Liver (tissue), 8 donors: ENCODE measurements at regions not wholly inside any gene's neighbourhood (a gene's known extent, or its start where the extent isn't known, plus 50 kb on each side); places are given as distances from the start of the nearest gene placed in this dataset.

Source experiments
- DNase-seq: peaks from one replicate; pipeline ENCODE4 v3.0.0-alpha.2; 2017; ENCODE audit warnings: low spot score
- H3K27ac ChIP-seq, 2 donors: one replicate each; pipeline ENCODE4 v1.7.0; 2013; ENCODE audit warnings: inconsistent platforms in 2 of 2, low read length in 2 of 2, control low read depth in 1 of 2, low read depth in 1 of 2, mild to moderate bottlenecking in 1 of 2
- H3K27me3 ChIP-seq, 4 donors: one replicate each; pipeline versions ENCODE4 v1.6.1 to v1.7.0; 2013; ENCODE audit warnings: low read length in 3 of 4, inconsistent platforms in 1 of 4, mild to moderate bottlenecking in 1 of 4, moderate library complexity in 1 of 4; ENCODE audit not compliant: control insufficient read depth in 4 of 4, insufficient read depth in 4 of 4
- H3K36me3 ChIP-seq, 4 donors: one replicate each; pipeline versions ENCODE4 v1.6.1 to v1.7.0; 2013; ENCODE audit warnings: low read length in 3 of 4, mild to moderate bottlenecking in 3 of 4, low read depth in 1 of 4, moderate library complexity in 1 of 4; ENCODE audit not compliant: control insufficient read depth in 4 of 4, insufficient read depth in 3 of 4
- H3K4me1 ChIP-seq, 4 donors: one replicate each; pipeline versions ENCODE4 v1.6.1 to v1.7.0; 2013; ENCODE audit warnings: low read length in 3 of 4, mild to moderate bottlenecking in 3 of 4, moderate library complexity in 1 of 4; ENCODE audit not compliant: control insufficient read depth in 4 of 4, insufficient read depth in 4 of 4
- H3K4me3 ChIP-seq, 3 donors: one replicate each; pipeline versions ENCODE4 v1.6.1 to v1.7.0; 2013; ENCODE audit warnings: low read length in 3 of 3, control low read depth in 1 of 3, low read depth in 1 of 3, mild to moderate bottlenecking in 1 of 3
- H3K9ac ChIP-seq, 2 donors: one replicate each; pipeline ENCODE4 v1.7.0; 2013; ENCODE audit warnings: low read length in 2 of 2, mild to moderate bottlenecking in 2 of 2, moderate library complexity in 2 of 2, control low read depth in 1 of 2, low read depth in 1 of 2
- H3K9me3 ChIP-seq, 4 donors: one replicate each; pipeline versions ENCODE4 v1.6.1 to v1.7.0; 2013; ENCODE audit warnings: low read length in 3 of 4; ENCODE audit not compliant: control insufficient read depth in 4 of 4
- ATF3 ChIP-seq: IDR thresholded peaks from 2 replicates; pipeline ENCODE4 v1.6.1; 2016; ENCODE audit warnings: antibody characterized with exemption
- CTCF ChIP-seq: fragments of 150-350 bp; IDR thresholded peaks from 2 replicates; pipeline ENCODE4 v1.5.1; 2017; ENCODE audit warnings: improper control_type of control experiment, low read depth, low read length; ENCODE audit not compliant: missing input control
- EGR1 ChIP-seq, 2 donors: IDR thresholded peaks; 2 replicates each; pipeline ENCODE4 v1.6.1; 2016 to 2018; ENCODE audit warnings: antibody characterized with exemption in 2 of 2, low read depth in 2 of 2
- FOXA1 ChIP-seq: IDR thresholded peaks from 2 replicates; pipeline ENCODE4 v1.6.1; 2016; ENCODE audit warnings: antibody characterized with exemption
- GABPA ChIP-seq, 2 donors: IDR thresholded peaks in 1 of 2; conservative IDR thresholded peaks in 1 of 2; 2 replicates each; pipeline ENCODE4 v1.6.1; 2016; ENCODE audit warnings: antibody characterized with exemption in 2 of 2, mild to moderate bottlenecking in 1 of 2, moderate library complexity in 1 of 2
- HNF4A ChIP-seq, 2 donors: conservative IDR thresholded peaks; 2 replicates each; pipeline ENCODE4 v1.6.1; 2016; ENCODE audit warnings: antibody characterized with exemption in 2 of 2, mild to moderate bottlenecking in 2 of 2
- JUND ChIP-seq, 2 donors: IDR thresholded peaks; 2 replicates each; pipeline ENCODE4 v1.6.1; 2016; ENCODE audit warnings: antibody characterized with exemption in 2 of 2
- MAX ChIP-seq: IDR thresholded peaks from 2 replicates; pipeline ENCODE4 v1.6.1; 2016; ENCODE audit warnings: antibody characterized with exemption
- NR2F2 ChIP-seq: IDR thresholded peaks from 2 replicates; pipeline ENCODE4 v1.6.1; 2016; ENCODE audit warnings: antibody characterized with exemption
- RAD21 ChIP-seq, 2 donors: IDR thresholded peaks; 2 replicates each; pipeline ENCODE4 v1.6.1; 2016; ENCODE audit warnings: antibody characterized with exemption in 2 of 2, mild to moderate bottlenecking in 2 of 2
- REST ChIP-seq: IDR thresholded peaks from 2 replicates; pipeline ENCODE4 v1.6.1; 2016; ENCODE audit warnings: antibody characterized with exemption, mild to moderate bottlenecking
- RXRA ChIP-seq, 2 donors: IDR thresholded peaks; 2 replicates each; pipeline ENCODE4 v1.6.1; 2017 to 2018; ENCODE audit warnings: antibody characterized with exemption in 2 of 2, mild to moderate bottlenecking in 1 of 2
- SP1 ChIP-seq: IDR thresholded peaks from 2 replicates; pipeline ENCODE4 v1.6.1; 2018; ENCODE audit warnings: antibody characterized with exemption, mild to moderate bottlenecking
- TAF1 ChIP-seq: conservative IDR thresholded peaks from 2 replicates; pipeline ENCODE4 v1.6.1; 2016; ENCODE audit warnings: antibody characterized with exemption, mild to moderate bottlenecking
- YY1 ChIP-seq: IDR thresholded peaks from 2 replicates; pipeline ENCODE4 v1.6.1; 2016; ENCODE audit warnings: antibody characterized with exemption, mild to moderate bottlenecking
- ZBTB33 ChIP-seq: IDR thresholded peaks from 2 replicates; pipeline ENCODE4 v1.6.1; 2016; ENCODE audit warnings: antibody characterized with exemption
- WGBS: extraction: QIAGEN DNeasy Blood & Tissue Kit; methylation state at CpG from one replicate; pipeline ENCODE4 v1.1.7; 2013; 5-methylcytosine and 5-hydroxymethylcytosine counted together
- donor health status: healthy.
- donor health status: healthy.
- donor health status: healthy.
- donor health status: healthy.
- donor health status: healthy.

GRCh38 chr10:62681211-62681940 lies 123.1 kb upstream of the ADO start:
- WGBS, result 45% methylated on average over 8 of the region's 8 CpGs
- H3K9ac ChIP-seq, result no peak overlapping the region
- TF ChIP-seq RXRA (IDR thresholded peaks at IDR 0.05), result no peak
- no peak for TF ChIP-seq MAX
- TF ChIP-seq RAD21 (IDR thresholded peaks at IDR 0.05), result no peak
- H3K4me3 ChIP-seq, result no peak overlapping the region
- H3K27me3 ChIP-seq, result no peaks in the 10 kb centered on the region
- H3K27ac ChIP-seq, result no peak overlapping the region
- DNase-seq, result no peak
- H3K9me3 ChIP-seq, result no peaks in the 10 kb centered on the region
- no peaks in the 10 kb centered on the region for H3K4me1 ChIP-seq
- H3K36me3 ChIP-seq, result no peaks in the 10 kb centered on the region

GRCh38 chr10:62684911-62685310 lies 119.6 kb upstream of the ADO start:
- WGBS, result 74% methylated on average over 5 of the region's 5 CpGs
- Histone ChIP-seq H3K4me3 (no peak overlapping the region), H3K27ac (no peak overlapping the region), H3K27me3 (no peaks in the 10 kb centered on the region), H3K36me3 (no peaks in the 10 kb centered on the region), H3K9ac (no peak overlapping the region), H3K9me3 (no peaks in the 10 kb centered on the region), H3K4me1 (no peaks in the 10 kb centered on the region)
- no peak for DNase-seq
- no peak for TF ChIP-seq REST
- TF ChIP-seq RXRA (IDR thresholded peaks at IDR 0.05), result no peak
- TF ChIP-seq SP1, result no peak
- no peak for TF ChIP-seq MAX
- no peak for TF ChIP-seq JUND (IDR thresholded peaks at IDR 0.05)
- no peak for TF ChIP-seq RAD21 (IDR thresholded peaks at IDR 0.05)
- no peak for TF ChIP-seq NR2F2
- no peak for TF ChIP-seq ATF3
- no peak for TF ChIP-seq EGR1 (IDR thresholded peaks at IDR 0.05; ENCODE audit: low read depth in 2 of 2)
- TF ChIP-seq HNF4A (conservative IDR thresholded peaks at IDR 0.05), result no peak
- no peak for TF ChIP-seq CTCF
- no peak for TF ChIP-seq ZBTB33
- no peak for TF ChIP-seq FOXA1
- no peak for TF ChIP-seq GABPA (IDR thresholded peaks at IDR 0.05 in 1 of 2, conservative IDR thresholded peaks at IDR 0.05 in 1 of 2)
- TF ChIP-seq TAF1, result no peak
- TF ChIP-seq YY1, result no peak
